Activated CD8-positive, alpha-beta memory T cell treated with anti-CD3 and anti-CD28 coated beads, Interleukin-2, amount 10 ng/mL, durations not matched to agents 7 days and 5 days (primary cell): ENCODE measurements at regions not wholly inside any gene's neighbourhood (a gene's known extent, or its start where the extent isn't known, plus 50 kb on each side); places are given as distances from the start of the nearest gene placed in this dataset.
"Not testable (repeated sequence)": the region's sequence is repeated elsewhere in the genome, so short reads cannot be mapped to it uniquely, and the experiment has no call there.

Source experiments
- ATAC-seq: fragments of 150-1000 bp; cut with Tn5 transposase; one replicate; pipeline ENCODE4 v1.10.0; 2021; ENCODE audit warnings: moderate library complexity
- CTCF ChIA-PET: fragments of 350-600 bp; sonication (Branson Sonifier 250); formaldehyde crosslinking; loops from one replicate; lab custom pipeline; 2021; ENCODE audit warnings: antibody characterized with exemption; lab: Charles Lee
- DNase-seq: peaks from one replicate; pipeline ENCODE4 v3.0.0-alpha.2; 2020
- H3K27ac Mint-ChIP-seq: one replicate; pipeline ENCODE4 v1.8.0; 2021; ENCODE audit warnings: mild to moderate bottlenecking, mixed read lengths
- H3K27me3 Mint-ChIP-seq: one replicate; pipeline ENCODE4 v1.8.0; 2021; ENCODE audit warnings: mixed read lengths
- H3K36me3 Mint-ChIP-seq: one replicate; pipeline ENCODE4 v1.8.0; 2021; ENCODE audit warnings: mild to moderate bottlenecking, mixed read lengths
- H3K4me1 Mint-ChIP-seq: one replicate; pipeline ENCODE4 v1.8.0; 2021; ENCODE audit warnings: mixed read lengths
- H3K4me3 Mint-ChIP-seq: one replicate; pipeline ENCODE4 v1.8.0; 2021; ENCODE audit warnings: mild to moderate bottlenecking, moderate library complexity, mixed read lengths
- H3K9me3 Mint-ChIP-seq: one replicate; pipeline ENCODE4 v1.8.0; 2022; ENCODE audit warnings: low read depth, mixed read lengths

DNA sequence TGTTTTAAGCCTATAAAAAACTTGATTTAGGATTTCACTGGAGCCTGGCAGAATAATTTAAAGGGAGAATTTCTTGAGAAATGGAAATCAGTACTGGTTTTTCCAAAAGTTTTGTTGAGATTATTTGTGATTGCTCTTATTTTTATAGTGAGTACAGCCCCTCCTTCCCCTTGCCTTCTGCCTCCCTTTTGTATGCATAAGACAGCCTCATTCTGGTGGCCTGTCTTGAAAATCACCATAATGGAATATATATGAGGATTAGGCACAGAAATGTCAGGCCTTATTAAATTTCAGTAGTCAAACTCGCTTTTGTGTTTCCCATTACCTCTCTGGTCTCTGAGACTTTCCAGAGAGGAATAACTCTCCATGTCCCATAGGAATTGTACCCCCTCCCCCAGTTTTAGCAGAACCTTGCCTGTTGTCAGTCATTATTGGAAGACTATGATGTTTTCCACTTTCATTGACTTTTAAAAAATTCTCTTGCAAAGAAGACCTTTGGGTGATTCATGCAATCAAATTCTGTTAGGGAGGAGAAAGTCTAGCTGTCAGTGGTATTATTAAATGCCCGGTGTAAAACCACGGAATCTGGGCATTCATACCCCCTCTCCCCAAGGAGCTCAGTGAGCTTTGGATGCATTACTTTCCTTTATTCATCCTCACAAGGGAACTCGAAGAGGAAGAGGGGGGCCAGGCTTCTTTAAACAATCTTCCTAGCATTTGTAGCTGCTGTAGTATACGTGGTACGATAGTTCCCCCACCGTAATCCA is 171.6 kb upstream of the TSC22D2 start:
- Mint-ChIP-seq H3K36me3 (no peaks in the 10 kb centered on the region), H3K4me1 (no peaks in the 10 kb centered on the region), H3K27me3 (peaks cover 6% of the 10 kb centered on the region), H3K4me3 (no peak overlapping the region), H3K9me3 (no peaks in the 10 kb centered on the region), H3K27ac (no peak overlapping the region)
- CTCF ChIA-PET, result no interaction called here
- DNase-seq (no peak), ATAC-seq (no peak)

DNA sequence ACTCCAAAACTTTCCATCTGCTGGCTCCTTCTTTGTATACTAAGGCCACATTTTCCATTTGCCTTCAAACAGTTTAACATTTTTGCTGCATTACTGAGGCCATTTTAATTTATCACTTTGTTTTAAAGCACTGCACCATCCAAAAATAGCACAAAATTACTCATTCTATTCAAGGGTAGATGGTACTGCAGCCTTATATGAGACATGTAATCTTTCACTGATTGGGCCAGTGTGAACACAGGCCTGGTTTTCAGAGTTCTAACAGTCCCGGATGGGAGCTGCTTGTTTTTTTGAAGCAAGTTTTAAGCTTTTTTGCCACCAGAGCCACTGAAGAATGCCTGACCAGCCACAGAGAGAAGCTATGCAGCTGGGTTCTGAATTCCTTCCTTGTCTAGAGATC is 172.3 kb upstream of the TSC22D2 start:
- Mint-ChIP-seq H3K27ac (no peak overlapping the region), H3K27me3 (peaks cover 8% of the 10 kb centered on the region), H3K4me1 (no peaks in the 10 kb centered on the region), H3K9me3 (no peaks in the 10 kb centered on the region), H3K36me3 (no peaks in the 10 kb centered on the region), H3K4me3 (no peak overlapping the region)
- CTCF ChIA-PET, result no interaction called here
- ATAC-seq (no peak), DNase-seq (no peak)

DNA sequence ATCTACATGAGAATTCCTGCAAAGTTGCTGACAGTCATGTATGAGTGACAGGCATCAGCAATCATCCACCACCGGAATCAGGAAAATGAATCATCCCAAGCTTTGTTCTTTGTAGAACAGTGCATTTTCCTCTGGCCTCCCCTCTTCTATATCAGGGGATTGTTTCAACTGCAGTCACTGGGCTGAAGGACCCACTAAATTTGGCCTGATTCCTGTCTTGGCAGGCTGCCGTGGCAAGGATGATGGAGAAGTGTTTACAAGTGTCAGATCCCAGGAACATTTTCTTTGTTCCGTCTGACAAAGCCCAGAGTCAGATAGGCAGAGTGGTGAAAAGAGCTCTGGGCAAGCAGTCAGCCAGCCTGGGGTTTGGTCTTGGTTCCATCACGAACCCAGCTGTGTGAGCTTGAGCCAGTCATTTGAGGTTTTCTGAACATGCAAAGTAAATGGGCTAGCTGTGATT is 175.1 kb upstream of the TSC22D2 start:
- peaks cover 9% of the 10 kb centered on the region for H3K27me3 Mint-ChIP-seq
- CTCF ChIA-PET, result interaction anchor here (1.2 kb wide), 1 partner anchor 13 kb away, joined by 4 read pairs; no protein-coding TSS in a partner anchor
- ATAC-seq, result no peak
- H3K4me1 Mint-ChIP-seq, result no peaks in the 10 kb centered on the region
- no peaks in the 10 kb centered on the region for H3K36me3 Mint-ChIP-seq
- no peak for DNase-seq
- no peak overlapping the region for H3K27ac Mint-ChIP-seq
- no peaks in the 10 kb centered on the region for H3K9me3 Mint-ChIP-seq
- no peak overlapping the region for H3K4me3 Mint-ChIP-seq

DNA sequence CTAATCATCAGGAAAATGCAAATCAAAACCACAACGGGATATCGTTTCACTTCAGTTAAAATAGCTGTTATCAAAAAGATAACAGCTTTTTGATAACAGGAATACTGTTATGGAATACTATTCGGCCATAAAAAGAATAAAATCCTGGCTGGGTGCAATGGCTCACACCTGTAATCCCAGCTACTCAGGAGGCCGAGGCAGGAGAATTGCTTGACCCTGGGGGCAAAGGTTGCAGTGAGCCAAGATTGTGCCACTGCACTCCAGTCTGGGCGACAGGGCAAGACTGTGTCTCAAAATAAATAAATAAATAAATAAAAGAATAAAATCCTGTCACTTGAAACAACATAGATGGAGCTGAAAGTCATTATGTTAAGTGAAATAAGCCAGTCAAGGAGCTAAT is 178.1 kb upstream of the TSC22D2 start:
- Mint-ChIP-seq H3K4me3 (no peak overlapping the region), H3K4me1 (no peaks in the 10 kb centered on the region), H3K27me3 (peaks cover 21% of the 10 kb centered on the region), H3K36me3 (no peaks in the 10 kb centered on the region), H3K27ac (no peak overlapping the region), H3K9me3 (no peaks in the 10 kb centered on the region)
- DNase-seq (no peak), ATAC-seq (no peak)
- CTCF ChIA-PET, result interaction anchor here (1.2 to 2.7 kb wide), 3 partner anchors 46 to 265 kb away, joined by 3 to 6 read pairs (median 4); no protein-coding TSS in a partner anchor

DNA sequence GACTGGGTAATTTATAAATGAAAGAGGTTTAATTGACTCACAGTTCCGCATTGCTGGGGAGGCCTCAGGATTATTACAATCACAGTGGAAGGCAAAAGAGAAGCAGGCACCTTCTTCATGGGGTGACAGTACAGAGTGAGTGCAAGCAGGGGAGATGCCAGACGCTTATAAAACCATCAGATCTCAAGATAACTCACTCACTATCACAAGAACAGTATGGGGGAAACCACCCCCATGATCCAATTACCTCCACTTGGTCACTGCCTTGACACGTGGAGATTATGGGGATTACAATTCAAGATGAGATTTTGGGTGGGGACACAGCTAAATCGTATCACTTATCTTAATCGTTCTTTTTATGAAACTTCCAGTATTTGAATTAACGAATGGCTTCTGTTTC is 179.5 kb upstream of the TSC22D2 start:
- not testable (repeated sequence) for H3K36me3 Mint-ChIP-seq, ATAC-seq, DNase-seq, H3K4me1 Mint-ChIP-seq, H3K9me3 Mint-ChIP-seq, H3K4me3 Mint-ChIP-seq, H3K27ac Mint-ChIP-seq
- H3K27me3 Mint-ChIP-seq, result peaks cover 25% of the 10 kb centered on the region
- CTCF ChIA-PET, result interaction anchor here (4.3 kb wide), 1 partner anchor 266 kb away, joined by 19 read pairs; no protein-coding TSS in a partner anchor

DNA sequence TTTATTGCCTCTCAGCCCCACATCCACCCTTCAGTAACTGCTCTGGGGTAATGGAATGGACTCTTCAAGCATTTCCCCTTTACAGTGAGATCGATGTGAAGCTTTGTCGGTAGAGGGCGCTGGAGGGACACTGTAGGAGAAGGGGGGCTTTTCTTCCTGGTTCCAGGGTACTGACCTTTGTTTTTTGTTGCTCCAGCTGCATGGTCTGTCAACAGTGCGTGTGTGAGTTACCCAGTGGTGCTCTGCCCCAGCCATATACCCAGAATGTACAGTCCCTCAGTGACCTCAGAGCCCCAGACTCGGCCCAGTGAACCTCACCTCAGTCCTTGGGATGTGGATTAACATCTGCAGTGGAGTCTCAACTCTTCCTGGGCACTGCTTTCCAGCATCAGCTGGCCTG is 180.3 kb upstream of the TSC22D2 start:
- peaks cover 27% of the 10 kb centered on the region for H3K27me3 Mint-ChIP-seq
- H3K36me3 Mint-ChIP-seq, result no peaks in the 10 kb centered on the region
- DNase-seq (peak; percentile 64), ATAC-seq (peak; percentile 51)
- no peaks in the 10 kb centered on the region for H3K4me1 Mint-ChIP-seq
- no peaks in the 10 kb centered on the region for H3K9me3 Mint-ChIP-seq
- CTCF ChIA-PET, result interaction anchor here (0.6 to 4.3 kb wide), 5 partner anchors 10 to 474 kb away, joined by 3 to 19 read pairs (median 3); no protein-coding TSS in a partner anchor
- no peak overlapping the region for H3K4me3 Mint-ChIP-seq
- no peak overlapping the region for H3K27ac Mint-ChIP-seq

DNA sequence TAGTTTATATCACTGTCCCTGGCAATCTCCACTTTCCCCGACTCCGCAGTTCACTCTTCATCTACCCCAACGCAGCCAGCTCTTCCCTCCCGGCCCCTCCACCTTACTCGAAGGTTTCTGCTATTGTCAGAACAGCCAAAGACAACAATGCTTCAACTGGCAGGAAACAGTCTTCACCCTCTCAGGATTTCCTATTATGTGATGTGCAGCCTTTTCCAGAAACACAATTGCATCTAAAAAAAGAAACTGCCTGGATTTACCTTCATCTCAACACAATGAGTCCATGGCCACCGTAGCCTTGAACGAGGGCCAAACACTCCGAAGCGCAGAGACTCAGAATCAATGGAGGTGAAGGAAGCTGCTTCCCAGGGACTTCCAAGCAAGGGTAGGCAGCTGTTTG is 182.1 kb upstream of the TSC22D2 start:
- DNase-seq (no peak), ATAC-seq (no peak)
- Mint-ChIP-seq H3K36me3 (no peaks in the 10 kb centered on the region), H3K27ac (no peak overlapping the region), H3K9me3 (no peaks in the 10 kb centered on the region), H3K4me3 (no peak overlapping the region), H3K4me1 (peaks cover 2% of the 10 kb centered on the region), H3K27me3 (peaks cover 40% of the 10 kb centered on the region)
- CTCF ChIA-PET, result interaction anchor here (4.3 kb wide), 1 partner anchor 269 kb away, joined by 19 read pairs; no protein-coding TSS in a partner anchor

DNA sequence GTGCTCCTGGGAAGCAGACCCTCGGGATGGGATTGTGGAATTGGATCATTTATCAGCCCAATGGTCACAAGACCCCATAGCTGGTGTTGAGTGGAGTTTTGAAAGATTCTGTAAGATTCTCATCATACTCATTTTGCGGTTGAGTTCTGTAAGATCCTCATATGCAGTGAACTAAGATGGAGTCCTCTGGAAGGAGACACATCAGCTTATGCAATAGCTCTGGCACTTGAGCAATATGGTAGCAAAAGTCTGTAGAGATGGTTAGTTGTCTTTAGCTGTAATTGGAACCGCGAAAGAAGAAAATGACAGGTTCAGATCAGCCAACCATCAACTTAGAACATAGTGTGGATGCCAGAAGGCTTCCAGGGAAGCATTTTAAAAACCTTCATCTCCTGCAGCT is 184.5 kb upstream of the TSC22D2 start:
- Mint-ChIP-seq H3K4me3 (no peak overlapping the region), H3K9me3 (no peaks in the 10 kb centered on the region), H3K27ac (no peak overlapping the region), H3K36me3 (no peaks in the 10 kb centered on the region), H3K4me1 (peaks cover 2% of the 10 kb centered on the region), H3K27me3 (peaks cover 47% of the 10 kb centered on the region)
- CTCF ChIA-PET, result no interaction called here
- DNase-seq (no peak), ATAC-seq (no peak)

DNA sequence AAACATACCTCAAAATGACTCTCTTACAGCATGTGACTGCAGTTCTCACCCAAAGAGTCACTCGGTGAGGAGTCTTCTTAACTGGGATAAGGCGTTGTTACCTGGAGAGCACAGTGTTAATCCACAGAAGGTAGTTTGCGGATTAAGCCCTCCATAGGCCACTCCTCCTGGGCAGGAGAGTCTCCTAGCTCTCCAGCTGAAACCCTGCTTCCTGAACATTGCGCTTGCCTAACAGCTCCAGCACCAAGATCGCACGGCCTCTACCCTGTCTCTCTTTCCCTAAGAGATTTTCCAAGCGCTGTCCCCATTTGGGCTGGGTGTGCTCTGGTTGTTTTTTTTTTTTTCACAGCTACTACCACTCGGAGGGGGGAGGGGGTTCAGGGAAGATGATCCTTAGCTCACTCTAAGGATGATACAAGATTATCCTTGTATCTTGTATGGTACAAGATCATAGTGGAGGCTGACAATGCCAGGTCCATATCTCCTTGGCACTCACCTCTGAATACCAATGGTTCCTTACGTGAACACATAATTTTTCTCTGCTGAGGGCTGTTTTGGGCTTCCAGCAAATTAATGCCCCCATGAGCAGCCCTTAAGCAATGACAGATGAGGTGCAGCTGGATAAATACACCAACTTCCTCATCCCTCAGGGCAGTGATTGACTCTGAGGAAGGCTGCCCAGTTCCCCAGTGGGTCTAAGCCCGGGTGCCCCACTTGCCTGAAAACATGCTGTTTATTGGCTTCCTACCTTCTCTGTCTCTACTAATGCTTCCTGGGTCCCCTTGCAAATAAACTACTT is 185.2 kb upstream of the TSC22D2 start:
- Mint-ChIP-seq H3K9me3 (no peaks in the 10 kb centered on the region), H3K27ac (no peak overlapping the region), H3K27me3 (peaks cover 50% of the 10 kb centered on the region), H3K4me3 (no peak overlapping the region), H3K4me1 (peaks cover 2% of the 10 kb centered on the region), H3K36me3 (no peaks in the 10 kb centered on the region)
- CTCF ChIA-PET, result no interaction called here
- DNase-seq (no peak), ATAC-seq (no peak)

DNA sequence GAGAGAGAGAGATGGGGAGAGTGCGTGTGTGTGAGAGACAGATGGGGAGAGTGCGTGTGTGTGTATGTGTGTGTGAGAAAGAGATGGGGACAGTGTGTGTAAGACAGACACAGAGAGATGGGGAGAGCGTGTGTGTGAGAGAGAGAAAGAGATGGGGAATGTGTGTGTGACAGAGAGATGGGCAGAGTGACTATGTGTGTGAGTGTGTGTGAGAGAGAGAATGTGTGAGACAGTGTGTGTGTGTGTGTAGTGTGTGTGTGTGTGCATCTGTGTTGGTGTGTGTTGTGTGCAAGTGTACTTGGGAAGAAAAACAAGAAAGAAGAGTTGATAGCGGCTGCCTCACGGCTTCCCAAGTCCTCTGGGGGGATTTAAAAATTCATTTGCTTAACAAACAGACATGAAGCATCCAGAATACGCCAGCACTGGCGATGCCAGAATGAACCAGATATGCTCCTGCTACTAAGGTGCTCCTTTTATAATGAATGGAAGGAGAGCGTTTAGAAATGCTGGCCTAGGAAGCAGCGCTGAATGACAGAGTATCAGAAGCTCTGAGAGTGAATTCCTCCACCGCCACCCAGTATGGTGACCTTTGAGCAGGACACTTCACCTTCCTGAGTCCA is 186.1 kb upstream of the TSC22D2 start:
- CTCF ChIA-PET, result no interaction called here
- peaks cover 50% of the 10 kb centered on the region for H3K27me3 Mint-ChIP-seq

DNA sequence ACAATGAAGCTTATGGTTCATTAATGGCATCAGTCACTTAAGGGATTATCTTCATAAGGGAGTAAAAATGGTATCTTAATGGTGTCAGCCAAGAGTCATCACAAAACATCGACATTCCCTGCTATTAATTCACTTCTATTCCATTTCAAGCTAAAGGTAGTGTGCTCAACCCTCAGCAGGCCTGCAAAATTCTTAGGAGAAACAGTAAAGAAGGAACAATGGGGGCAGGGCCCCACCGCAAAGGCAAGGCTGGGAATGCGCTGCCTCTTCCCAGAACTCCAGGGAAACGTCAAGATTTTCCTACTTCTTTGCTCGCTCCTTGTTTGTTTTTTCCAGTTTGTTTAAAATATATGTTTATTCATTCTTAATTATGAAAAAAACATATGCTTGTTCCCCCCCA is 187.3 kb upstream of the TSC22D2 start:
- no peak for ATAC-seq
- CTCF ChIA-PET, result interaction anchor here (0.8 to 1.5 kb wide), 6 partner anchors 11 to 274 kb away, joined by 3 to 7 read pairs (median 4); no protein-coding TSS in a partner anchor
- Mint-ChIP-seq H3K9me3 (no peaks in the 10 kb centered on the region), H3K4me3 (no peak overlapping the region), H3K27me3 (peaks cover 43% of the 10 kb centered on the region), H3K4me1 (peaks cover 2% of the 10 kb centered on the region), H3K36me3 (no peaks in the 10 kb centered on the region), H3K27ac (no peak overlapping the region)
- DNase-seq, result no peak

More for the DNA sequence above, 186.1 kb upstream of the TSC22D2 start:
- no peaks in the 10 kb centered on the region for H3K36me3 Mint-ChIP-seq
- no peaks in the 10 kb centered on the region for H3K9me3 Mint-ChIP-seq
- ATAC-seq (no peak), DNase-seq (no peak)
- H3K4me1 Mint-ChIP-seq, result peaks cover 2% of the 10 kb centered on the region
- H3K4me3 Mint-ChIP-seq, result no peak overlapping the region
- H3K27ac Mint-ChIP-seq, result no peak overlapping the region

DNA sequence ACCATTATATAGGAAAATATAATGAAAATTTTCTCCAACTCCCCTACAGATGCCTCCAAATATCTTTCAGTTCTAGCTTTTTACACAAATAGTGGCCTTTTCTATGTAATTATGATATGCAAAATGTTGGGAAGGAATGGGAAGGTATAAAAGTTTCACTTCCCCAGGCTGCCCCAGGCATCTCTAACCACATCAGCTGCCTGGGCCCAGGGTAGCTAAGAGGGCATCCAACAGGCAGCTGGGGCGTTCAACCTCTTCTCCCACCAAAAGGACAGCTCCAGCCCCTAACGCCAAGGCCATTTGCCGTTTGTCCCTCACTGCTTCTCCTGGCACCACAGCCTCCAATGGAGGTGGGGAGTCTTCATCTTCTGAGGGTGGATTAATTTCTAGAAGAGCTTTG is 188.1 kb upstream of the TSC22D2 start:
- ATAC-seq (no peak), DNase-seq (no peak)
- Mint-ChIP-seq H3K27ac (no peak overlapping the region), H3K4me1 (peaks cover 2% of the 10 kb centered on the region), H3K4me3 (no peak overlapping the region), H3K9me3 (no peaks in the 10 kb centered on the region), H3K36me3 (no peaks in the 10 kb centered on the region), H3K27me3 (peaks cover 37% of the 10 kb centered on the region)
- CTCF ChIA-PET, result interaction anchor here (1.0 to 1.5 kb wide), 5 partner anchors 10 to 275 kb away, joined by 3 to 7 read pairs (median 5); no protein-coding TSS in a partner anchor

DNA sequence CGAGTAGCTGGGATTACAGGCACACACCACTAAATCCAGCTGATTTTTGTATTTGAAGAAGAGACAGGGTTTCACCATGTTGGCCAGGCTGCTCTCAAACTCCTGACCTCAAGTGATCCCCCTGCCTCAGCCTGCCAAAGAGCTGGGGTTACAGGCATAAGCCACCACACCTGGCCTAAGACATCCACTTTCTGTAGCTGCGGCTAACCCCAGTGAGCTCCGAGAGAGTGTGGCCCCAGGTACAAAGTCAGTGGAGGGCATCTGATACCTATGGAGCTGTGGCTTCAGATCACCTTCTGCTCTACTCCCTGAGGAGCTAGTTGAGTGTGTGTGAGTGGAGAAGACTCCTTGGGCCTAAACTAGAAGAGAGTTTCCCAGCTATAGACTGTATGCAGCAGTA is 189.3 kb upstream of the TSC22D2 start:
- no peak overlapping the region for H3K27ac Mint-ChIP-seq
- H3K36me3 Mint-ChIP-seq, result no peaks in the 10 kb centered on the region
- no peak overlapping the region for H3K4me3 Mint-ChIP-seq
- no peak for ATAC-seq
- H3K4me1 Mint-ChIP-seq, result peaks cover 2% of the 10 kb centered on the region
- CTCF ChIA-PET, result interaction anchor here (0.6 kb wide), 1 partner anchor 128 kb away, joined by 3 read pairs; no protein-coding TSS in a partner anchor
- no peak for DNase-seq
- no peaks in the 10 kb centered on the region for H3K9me3 Mint-ChIP-seq
- H3K27me3 Mint-ChIP-seq, result peaks cover 33% of the 10 kb centered on the region
